K562 (cell line): ENCODE measurements at regions not wholly inside any gene's neighbourhood (a gene's known extent, or its start where the extent isn't known, plus 50 kb on each side); places are given as distances from the start of the nearest gene placed in this dataset. TPM values are rescaled to one million over a fixed set of nuclear protein-coding genes. Genes with fewer than 3 reads are reported as not detected.

Experiments used
- ESRRA ChIP-seq: fragments of 450-650 bp; IDR thresholded peaks from 2 replicates; pipeline ENCODE4 v1.6.1; 2014; ENCODE audit warnings: low read depth, mild to moderate bottlenecking, moderate library complexity, borderline replicate concordance
- ETS2 ChIP-seq: IDR thresholded peaks from 2 replicates; pipeline ENCODE4 v1.6.1; 2016; ENCODE audit warnings: borderline replicate concordance, missing genetic modification characterization, mild to moderate bottlenecking, moderate library complexity, missing compliant biosample characterization; ENCODE audit not compliant: poor library complexity, severe bottlenecking
- MYBL2 ChIP-seq, 2 experiments: fragments of 450-650 bp in 1 of 2; sonication (generic) in 1 of 2; formaldehyde crosslinking in 1 of 2; IDR thresholded peaks; 2 replicates each; pipeline versions ENCODE4 v1.6.1 to v1.8.1; 2017 to 2022; ENCODE audit warnings: borderline replicate concordance in 1 of 2, inconsistent platforms in 1 of 2, low read depth in 1 of 2, mild to moderate bottlenecking in 1 of 2, missing genetic modification reagents in 1 of 2, moderate library complexity in 1 of 2
- RFX7 ChIP-seq: fragments of 250-450 bp; sonication (Bioruptor Pico); IDR thresholded peaks from 2 replicates; pipeline ENCODE4 v1.5.1; 2021; ENCODE audit warnings: mild to moderate bottlenecking
- SMARCA5 ChIP-seq: fragments of 450-650 bp; IDR thresholded peaks from 2 replicates; pipeline ENCODE4 v1.6.1; 2016
- SNAPC5 ChIP-seq: fragments of 250-450 bp; sonication (Bioruptor Pico); IDR thresholded peaks from 2 replicates; pipeline ENCODE4 v1.8.0; 2021; ENCODE audit warnings: moderate library complexity, mild to moderate bottlenecking, inconsistent platforms
- ZC3H11A ChIP-seq: IDR thresholded peaks from 2 replicates; pipeline ENCODE4 v1.6.1; 2012; ENCODE audit warnings: low read depth, low read length, improper control_type of control experiment
- small RNA-seq: library from RNA; depleted of rRNA; stranded (forward); fragments of <200 nt; gene quantifications from one replicate; pipeline ENCODE3, GENCODE V24; 2014

GRCh38 chr5:174785120-174785680, 60.8 kb downstream of the MSX2 start (continued):
- no peak for TF ChIP-seq MYBL2 (IDR thresholded peaks at IDR 0.05; ENCODE audit: low read depth)
- TF ChIP-seq MYBL2 (CRISPR knock-in tag; IDR thresholded peaks at IDR 0.05; ENCODE audit: borderline replicate concordance), result no peak
- no peak for TF ChIP-seq RFX7 (CRISPR knock-in tag)
- no peak for TF ChIP-seq ETS2 (tag)
- no peak for TF ChIP-seq SNAPC5 (CRISPR knock-in tag)
- TF ChIP-seq SMARCA5, result no peak
- no peak for TF ChIP-seq ZC3H11A
- no peak for TF ChIP-seq ESRRA

Small RNA genes lying in the stretch of these regions (small RNA-seq; reads per million reads assigned to genes)
- not detected for gene AC008413.1
